Keratinocyte (primary cell): ENCODE measurements at regions not wholly inside any gene's neighbourhood (a gene's known extent, or its start where the extent isn't known, plus 50 kb on each side); places are given as distances from the start of the nearest gene placed in this dataset.

Source experiments
- CTCF ChIP-seq, 3 experiments: IDR thresholded peaks in 1 of 3; conservative IDR thresholded peaks in 1 of 3; optimal IDR thresholded peaks in 1 of 3; 2 replicates in 2 of 3; 3 replicates in 1 of 3; pipeline versions ENCODE3 to v1.5.1; 2011; ENCODE audit warnings: low read length in 3 of 3, mild to moderate bottlenecking in 3 of 3, moderate library complexity in 2 of 3, control low read depth in 1 of 3, inconsistent platforms in 1 of 3; ENCODE audit not compliant: insufficient read depth in 2 of 3; ENCODE audit errors: extremely low read depth in 1 of 3
- EZH2 ChIP-seq: IDR thresholded peaks from one replicate; pipeline ENCODE4 v1.6.1; 2012; ENCODE audit warnings: inconsistent platforms, mild to moderate bottlenecking, low read length, moderate library complexity

DNA sequence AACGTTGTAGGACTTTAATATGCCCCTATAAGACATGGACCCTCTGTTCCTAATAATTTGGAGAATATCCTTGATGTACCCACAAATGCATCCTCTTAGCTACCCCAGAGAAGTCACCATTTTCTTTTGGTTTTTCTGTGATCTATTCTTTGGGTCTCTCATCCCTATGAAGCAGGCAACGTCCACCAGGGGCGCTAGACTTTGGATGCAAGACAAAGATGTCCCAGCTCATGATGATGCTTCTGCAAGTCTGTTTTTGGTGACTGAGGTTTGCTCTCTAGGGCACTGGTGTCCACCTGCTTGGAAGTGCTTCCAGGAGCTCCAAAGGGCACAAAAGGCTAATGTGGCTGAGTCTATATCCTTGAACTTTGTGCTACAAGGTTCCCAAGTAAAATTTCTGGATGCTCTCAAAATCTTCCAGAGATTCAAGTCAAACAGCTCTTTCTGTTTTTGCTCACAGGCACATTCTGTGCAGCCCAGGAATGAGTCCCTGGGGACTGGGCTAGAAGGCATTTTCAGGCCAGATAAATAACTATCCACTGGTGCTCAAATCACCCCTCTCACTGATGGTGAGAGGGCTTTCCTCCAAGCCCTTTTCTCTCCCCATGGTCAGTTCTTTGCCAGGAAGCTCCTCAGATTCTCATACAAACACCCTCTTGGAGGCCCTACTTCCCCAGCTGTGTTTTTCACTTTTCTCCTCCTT is 166.4 kb downstream of the C7orf25 start:
- TF ChIP-seq CTCF (optimal IDR thresholded peaks at IDR 0.05 in 1 of 3, IDR thresholded peaks at IDR 0.05 in 1 of 3, conservative IDR thresholded peaks at IDR 0.05 in 1 of 3; ENCODE audit: extremely low read depth in 1 of 3, insufficient read depth in 2 of 3, low read length in 3 of 3) (peak; percentile 66 to 78 (median 73)), EZH2 (no peak)
